ENCODE measurements at regions not wholly inside any gene's neighbourhood (a gene's known extent, or its start where the extent isn't known, plus 50 kb on each side); places are given as distances from the start of the nearest gene placed in this dataset.
A peak's percentile ranks its signal among the peaks of the same experiment; 100 is the strongest.

GRCh38 chr15:48046813-48047438 is 73.9 kb upstream of the SLC24A5 start:
- peak overlapping the region; percentile 13; the same call in 1 of the 2 replicates for H3K9ac ChIP-seq (ENCODE audit: low read depth, low read length)
- H3K36me3 ChIP-seq (ENCODE audit: control insufficient read depth, insufficient read depth, low read length) = no peaks in the 10 kb centered on the region
- peak overlapping the region; percentile 90 for H3K27ac ChIP-seq (ENCODE audit: low read depth, low read length)
- peak overlapping the region; percentile 7; the same call in 1 of the 2 replicates for H3K4me3 ChIP-seq (ENCODE audit: low read depth, low read length)
- no peaks in the 10 kb centered on the region for H3K27me3 ChIP-seq (ENCODE audit: control insufficient read depth, insufficient read depth, low read length)
- peaks cover 12% of the 10 kb centered on the region for H3K9me3 ChIP-seq (ENCODE audit: control insufficient read depth, insufficient read depth, low read length)
- H3K4me1 ChIP-seq (ENCODE audit: control insufficient read depth, insufficient read depth, low read length) = peaks cover 23% of the 10 kb centered on the region

DNA sequence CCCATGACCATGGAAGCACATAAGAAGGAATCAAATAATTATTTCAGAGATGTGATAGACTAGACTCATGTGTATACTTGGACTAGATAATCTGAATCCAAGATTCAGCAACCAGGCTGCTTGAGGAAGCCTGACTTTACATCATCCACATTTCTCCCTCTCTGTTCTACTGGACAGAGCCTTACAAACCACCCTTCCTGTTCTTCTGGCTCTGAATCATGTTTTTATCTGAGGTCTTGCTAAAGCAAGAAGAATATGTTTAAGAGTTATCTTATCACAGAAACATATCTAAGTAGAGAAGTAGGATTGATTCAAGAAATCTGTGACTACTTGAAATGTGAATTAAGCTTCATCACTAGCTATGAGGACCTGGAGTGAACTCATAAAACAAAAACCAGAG is 71.1 kb upstream of the SLC24A5 start:
- Histone ChIP-seq H3K27me3 (ENCODE audit: control insufficient read depth, insufficient read depth, low read length) (no peaks in the 10 kb centered on the region), H3K9ac (ENCODE audit: low read depth, low read length) (no peak overlapping the region), H3K36me3 (ENCODE audit: control insufficient read depth, insufficient read depth, low read length) (no peaks in the 10 kb centered on the region), H3K27ac (ENCODE audit: low read depth, low read length) (no peak overlapping the region), H3K4me1 (ENCODE audit: control insufficient read depth, insufficient read depth, low read length) (peaks cover 19% of the 10 kb centered on the region), H3K9me3 (ENCODE audit: control insufficient read depth, insufficient read depth, low read length) (peaks cover 12% of the 10 kb centered on the region), H3K4me3 (ENCODE audit: low read depth, low read length) (no peak overlapping the region)

GRCh38 chr15:48052946-48053345 is 67.8 kb upstream of the SLC24A5 start:
- no peaks in the 10 kb centered on the region for H3K27me3 ChIP-seq (ENCODE audit: control insufficient read depth, insufficient read depth, low read length)
- peaks cover 1% of the 10 kb centered on the region for H3K4me1 ChIP-seq (ENCODE audit: control insufficient read depth, insufficient read depth, low read length)
- no peak overlapping the region for H3K9ac ChIP-seq (ENCODE audit: low read depth, low read length)
- H3K27ac ChIP-seq (ENCODE audit: low read depth, low read length) = no peak overlapping the region
- H3K9me3 ChIP-seq (ENCODE audit: control insufficient read depth, insufficient read depth, low read length) = peaks cover 12% of the 10 kb centered on the region
- H3K36me3 ChIP-seq (ENCODE audit: control insufficient read depth, insufficient read depth, low read length) = no peaks in the 10 kb centered on the region
- no peak overlapping the region for H3K4me3 ChIP-seq (ENCODE audit: low read depth, low read length)

DNA sequence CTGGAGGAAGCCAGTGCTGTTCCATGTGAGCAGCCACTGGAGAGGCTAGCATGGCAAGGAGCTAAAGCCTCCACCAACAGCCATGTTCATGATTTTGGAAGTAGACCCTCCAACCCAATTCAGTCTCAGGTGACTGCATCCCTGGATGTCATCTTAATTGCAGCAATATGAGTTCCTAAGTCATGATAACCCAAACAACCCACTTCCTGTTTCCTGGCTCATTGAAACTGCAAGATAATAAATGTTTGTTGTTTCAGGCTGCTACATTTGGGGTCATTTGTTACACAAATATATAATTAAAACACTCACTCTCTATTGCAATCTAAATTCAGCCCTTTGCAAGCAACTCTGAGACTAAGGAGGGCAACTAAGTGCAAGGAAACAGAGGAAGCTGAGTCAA is 62.4 kb upstream of the SLC24A5 start:
- Histone ChIP-seq H3K27me3 (ENCODE audit: control insufficient read depth, insufficient read depth, low read length) (no peaks in the 10 kb centered on the region), H3K27ac (ENCODE audit: low read depth, low read length) (no peak overlapping the region), H3K36me3 (ENCODE audit: control insufficient read depth, insufficient read depth, low read length) (no peaks in the 10 kb centered on the region), H3K4me1 (ENCODE audit: control insufficient read depth, insufficient read depth, low read length) (no peaks in the 10 kb centered on the region), H3K9me3 (ENCODE audit: control insufficient read depth, insufficient read depth, low read length) (no peaks in the 10 kb centered on the region), H3K9ac (ENCODE audit: low read depth, low read length) (no peak overlapping the region), H3K4me3 (ENCODE audit: low read depth, low read length) (no peak overlapping the region)

GRCh38 chr15:48059791-48060190 is 61.0 kb upstream of the SLC24A5 start:
- Histone ChIP-seq H3K27me3 (ENCODE audit: control insufficient read depth, insufficient read depth, low read length) (no peaks in the 10 kb centered on the region), H3K27ac (ENCODE audit: low read depth, low read length) (no peak overlapping the region), H3K4me3 (ENCODE audit: low read depth, low read length) (no peak overlapping the region), H3K9ac (ENCODE audit: low read depth, low read length) (no peak overlapping the region), H3K4me1 (ENCODE audit: control insufficient read depth, insufficient read depth, low read length) (no peaks in the 10 kb centered on the region), H3K36me3 (ENCODE audit: control insufficient read depth, insufficient read depth, low read length) (no peaks in the 10 kb centered on the region), H3K9me3 (ENCODE audit: control insufficient read depth, insufficient read depth, low read length) (no peaks in the 10 kb centered on the region)

GRCh38 chr15:48060396-48060795 is 60.4 kb upstream of the SLC24A5 start:
- Histone ChIP-seq H3K9ac (ENCODE audit: low read depth, low read length) (no peak overlapping the region), H3K4me3 (ENCODE audit: low read depth, low read length) (no peak overlapping the region), H3K27ac (ENCODE audit: low read depth, low read length) (no peak overlapping the region), H3K36me3 (ENCODE audit: control insufficient read depth, insufficient read depth, low read length) (no peaks in the 10 kb centered on the region), H3K9me3 (ENCODE audit: control insufficient read depth, insufficient read depth, low read length) (no peaks in the 10 kb centered on the region), H3K4me1 (ENCODE audit: control insufficient read depth, insufficient read depth, low read length) (no peaks in the 10 kb centered on the region), H3K27me3 (ENCODE audit: control insufficient read depth, insufficient read depth, low read length) (no peaks in the 10 kb centered on the region)

DNA sequence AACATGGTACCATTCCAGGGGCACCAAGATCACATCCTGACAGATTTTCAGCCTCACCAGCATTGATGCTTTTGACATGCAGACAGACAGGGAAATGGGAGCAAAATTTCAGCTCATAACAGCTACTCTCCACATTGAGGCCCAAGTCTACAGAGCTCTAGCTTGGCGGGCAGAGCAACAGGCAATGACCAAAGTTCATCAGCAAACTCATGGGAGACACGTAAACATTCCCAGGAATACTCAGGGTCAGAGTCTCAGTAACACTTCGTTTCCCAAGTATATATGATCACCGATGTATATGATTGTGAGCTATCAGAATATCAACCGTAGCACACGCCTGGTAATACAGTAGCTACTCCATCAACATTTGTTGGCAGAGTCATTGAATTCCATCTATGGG is 59.2 kb upstream of the SLC24A5 start:
- no peaks in the 10 kb centered on the region for H3K9me3 ChIP-seq (ENCODE audit: control insufficient read depth, insufficient read depth, low read length)
- H3K4me1 ChIP-seq (ENCODE audit: control insufficient read depth, insufficient read depth, low read length) = no peaks in the 10 kb centered on the region
- no peaks in the 10 kb centered on the region for H3K36me3 ChIP-seq (ENCODE audit: control insufficient read depth, insufficient read depth, low read length)
- H3K4me3 ChIP-seq (ENCODE audit: low read depth, low read length) = no peak overlapping the region
- no peak overlapping the region for H3K27ac ChIP-seq (ENCODE audit: low read depth, low read length)
- no peak overlapping the region for H3K9ac ChIP-seq (ENCODE audit: low read depth, low read length)
- no peaks in the 10 kb centered on the region for H3K27me3 ChIP-seq (ENCODE audit: control insufficient read depth, insufficient read depth, low read length)

- H3K27me3 ChIP-seq (ENCODE audit: control insufficient read depth, insufficient read depth, low read length) = no peaks in the 10 kb centered on the region
- no peaks in the 10 kb centered on the region for H3K9me3 ChIP-seq (ENCODE audit: control insufficient read depth, insufficient read depth, low read length)
- H3K4me3 ChIP-seq (ENCODE audit: low read depth, low read length) = no peak overlapping the region
- H3K27ac ChIP-seq (ENCODE audit: low read depth, low read length) = no peak overlapping the region
- no peaks in the 10 kb centered on the region for H3K4me1 ChIP-seq (ENCODE audit: control insufficient read depth, insufficient read depth, low read length)
- no peaks in the 10 kb centered on the region for H3K36me3 ChIP-seq (ENCODE audit: control insufficient read depth, insufficient read depth, low read length)
- H3K9ac ChIP-seq (ENCODE audit: low read depth, low read length) = no peak overlapping the region
These were observed 58.5 kb upstream of the SLC24A5 start for GRCh38 chr15:48062148-48062872.

DNA sequence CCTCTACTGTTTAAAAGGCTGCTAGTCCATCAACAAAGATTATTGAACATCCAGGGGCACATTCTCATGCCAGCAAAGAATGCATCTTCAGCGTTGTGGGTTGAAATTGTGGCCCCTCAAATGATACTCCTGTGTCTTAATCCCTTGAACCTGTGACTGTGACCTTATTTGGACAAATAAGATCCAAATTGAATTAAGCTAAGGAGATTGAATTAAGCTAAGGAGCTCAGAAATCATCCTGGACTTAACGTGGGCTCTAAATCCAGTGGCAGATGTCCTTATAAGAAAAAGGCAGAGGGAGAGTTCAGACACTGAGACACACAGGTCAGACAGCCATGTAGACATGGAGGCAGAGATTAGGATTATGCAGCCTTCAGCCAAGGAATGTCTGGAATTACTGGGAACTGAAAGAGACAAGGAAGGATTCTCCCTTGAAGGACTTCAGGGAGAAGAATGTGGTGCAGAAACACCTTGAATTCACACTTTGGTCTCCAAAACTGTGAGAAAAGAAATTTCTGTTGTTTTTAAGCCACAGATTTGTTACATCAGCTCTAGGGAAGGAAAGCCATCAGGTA is 57.3 kb upstream of the SLC24A5 start:
- no peaks in the 10 kb centered on the region for H3K36me3 ChIP-seq (ENCODE audit: control insufficient read depth, insufficient read depth, low read length)
- no peaks in the 10 kb centered on the region for H3K4me1 ChIP-seq (ENCODE audit: control insufficient read depth, insufficient read depth, low read length)
- H3K27ac ChIP-seq (ENCODE audit: low read depth, low read length) = no peak overlapping the region
- no peaks in the 10 kb centered on the region for H3K27me3 ChIP-seq (ENCODE audit: control insufficient read depth, insufficient read depth, low read length)
- H3K9me3 ChIP-seq (ENCODE audit: control insufficient read depth, insufficient read depth, low read length) = no peaks in the 10 kb centered on the region
- H3K9ac ChIP-seq (ENCODE audit: low read depth, low read length) = no peak overlapping the region
- no peak overlapping the region for H3K4me3 ChIP-seq (ENCODE audit: low read depth, low read length)

DNA sequence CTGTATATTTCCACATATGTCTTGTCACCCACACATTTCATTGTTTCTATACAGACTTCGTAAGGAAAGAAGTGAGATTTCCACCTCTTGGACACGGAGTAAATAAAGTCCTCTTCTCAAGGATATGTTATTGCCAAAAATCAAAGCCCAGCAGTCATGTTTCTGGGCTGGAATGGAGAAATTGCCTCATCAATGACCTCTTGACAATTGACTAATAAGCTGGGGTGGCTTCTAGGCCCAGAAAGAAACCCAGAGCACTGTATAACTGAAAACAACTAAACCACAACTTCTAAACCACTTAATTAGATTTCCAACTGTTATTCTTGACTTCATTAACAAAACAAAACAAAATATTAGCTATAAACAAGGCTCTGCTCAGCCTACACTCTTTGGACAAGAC is 56.4 kb upstream of the SLC24A5 start:
- Histone ChIP-seq H3K9me3 (ENCODE audit: control insufficient read depth, insufficient read depth, low read length) (no peaks in the 10 kb centered on the region), H3K27ac (ENCODE audit: low read depth, low read length) (no peak overlapping the region), H3K4me3 (ENCODE audit: low read depth, low read length) (no peak overlapping the region), H3K9ac (ENCODE audit: low read depth, low read length) (no peak overlapping the region), H3K36me3 (ENCODE audit: control insufficient read depth, insufficient read depth, low read length) (no peaks in the 10 kb centered on the region), H3K27me3 (ENCODE audit: control insufficient read depth, insufficient read depth, low read length) (no peaks in the 10 kb centered on the region), H3K4me1 (ENCODE audit: control insufficient read depth, insufficient read depth, low read length) (no peaks in the 10 kb centered on the region)

- Histone ChIP-seq H3K4me3 (ENCODE audit: low read depth, low read length) (no peak overlapping the region), H3K9ac (ENCODE audit: low read depth, low read length) (no peak overlapping the region), H3K27me3 (ENCODE audit: control insufficient read depth, insufficient read depth, low read length) (no peaks in the 10 kb centered on the region), H3K27ac (ENCODE audit: low read depth, low read length) (no peak overlapping the region), H3K9me3 (ENCODE audit: control insufficient read depth, insufficient read depth, low read length) (no peaks in the 10 kb centered on the region; the same call in 1 of the 2 replicates), H3K4me1 (ENCODE audit: control insufficient read depth, insufficient read depth, low read length) (no peaks in the 10 kb centered on the region), H3K36me3 (ENCODE audit: control insufficient read depth, insufficient read depth, low read length) (no peaks in the 10 kb centered on the region)
These were observed 54.3 kb upstream of the SLC24A5 start for GRCh38 chr15:48066456-48066855.
